ENCODE measurements at regions not wholly inside any gene's neighbourhood (a gene's known extent, or its start where the extent isn't known, plus 50 kb on each side); places are given as distances from the start of the nearest gene placed in this dataset.
"Not testable (repeated sequence)": the region's sequence is repeated elsewhere in the genome, so short reads cannot be mapped to it uniquely, and the experiment has no call there.

GRCh38 chr4:126756050-126756829 lies 876.5 kb upstream of the INTU start:
- DNase-seq = no peak

GRCh38 chr4:126757219-126757618 lies 875.5 kb upstream of the INTU start:
- DNase-seq = no peak

- DNase-seq = no peak
These were observed 874.3 kb upstream of the INTU start for GRCh38 chr4:126758493-126758892.

GRCh38 chr4:126761947-126762662 lies 870.7 kb upstream of the INTU start:
- no peak for DNase-seq

GRCh38 chr4:126762663-126763247 lies 870.0 kb upstream of the INTU start:
- no peak for DNase-seq

- no peak for DNase-seq
These were observed 866.5 kb upstream of the INTU start for GRCh38 chr4:126766241-126766640.

- no peak for DNase-seq
These were observed 864.4 kb upstream of the INTU start for GRCh38 chr4:126768338-126768737.

- DNase-seq = not testable (repeated sequence)
These were observed 861.8 kb upstream of the INTU start for GRCh38 chr4:126770811-126771553.

- not testable (repeated sequence) for DNase-seq
These were observed 861.1 kb upstream of the INTU start for GRCh38 chr4:126771618-126772017.

- no peak for DNase-seq
These were observed 860.1 kb upstream of the INTU start for GRCh38 chr4:126772662-126773061.

- DNase-seq = no peak
These were observed 857.2 kb upstream of the INTU start for GRCh38 chr4:126775485-126776106.

- DNase-seq = no peak
These were observed 856.4 kb upstream of the INTU start for GRCh38 chr4:126776361-126776760.

- DNase-seq = no peak
These were observed 855.1 kb upstream of the INTU start for GRCh38 chr4:126777649-126778048.

- DNase-seq = no peak
These were observed 854.4 kb upstream of the INTU start for GRCh38 chr4:126778348-126778747.

- DNase-seq = no peak
These were observed 853.8 kb upstream of the INTU start for GRCh38 chr4:126779001-126779400.

GRCh38 chr4:126779436-126780166 lies 853.2 kb upstream of the INTU start:
- DNase-seq = no peak

GRCh38 chr4:126783191-126783590 lies 849.6 kb upstream of the INTU start:
- DNase-seq = no peak

- no peak for DNase-seq
These were observed 847.7 kb upstream of the INTU start for GRCh38 chr4:126784966-126785580.

- no peak for DNase-seq
These were observed 842.1 kb upstream of the INTU start for GRCh38 chr4:126790633-126791032.

- DNase-seq = no peak
These were observed 838.4 kb upstream of the INTU start for GRCh38 chr4:126794363-126794762.

GRCh38 chr4:126798214-126798613 lies 834.5 kb upstream of the INTU start:
- no peak for DNase-seq

GRCh38 chr4:126799416-126799815 lies 833.3 kb upstream of the INTU start:
- no peak for DNase-seq
